ENCODE measurements at regions not wholly inside any gene's neighbourhood (a gene's known extent, or its start where the extent isn't known, plus 50 kb on each side); places are given as distances from the start of the nearest gene placed in this dataset.

- no peak for TF ChIP-seq CTCF (IDR thresholded peaks at IDR 0.05; ENCODE audit: low read length)
- no peak for TF ChIP-seq EZH2phosphoT487 (IDR thresholded peaks at IDR 0.05; ENCODE audit: low read length)
These were observed 241.1 kb downstream of the SPATA18 start for GRCh38 chr4:52292245-52292644.
